ENCODE measurements at regions not wholly inside any gene's neighbourhood (a gene's known extent, or its start where the extent isn't known, plus 50 kb on each side); places are given as distances from the start of the nearest gene placed in this dataset.

- no peaks in the 10 kb centered on the region for H3K36me3 ChIP-seq (ENCODE audit: control insufficient read depth in 4 of 4, insufficient read depth in 4 of 4, low read length in 4 of 4)
- peaks cover 0 to 3% (median 0%) of the 10 kb centered on the region in 5 donors for H3K4me1 ChIP-seq (ENCODE audit: control insufficient read depth in 5 of 5, insufficient read depth in 5 of 5, low read length in 5 of 5)
- peaks cover 0 to 5% (median 2%) of the 10 kb centered on the region in 3 donors for H3K27me3 ChIP-seq (ENCODE audit: control insufficient read depth in 3 of 3, insufficient read depth in 3 of 3, low read length in 2 of 3)
- no peak for DNase-seq
- 86 to 94% methylated on average over 9 of the region's 9 CpGs for WGBS, 2 donors
- no peak overlapping the region for H3K27ac ChIP-seq (ENCODE audit: low read depth in 1 of 2, low read length in 1 of 2)
- no peak for TF ChIP-seq CTCF (IDR thresholded peaks at IDR 0.05; ENCODE audit: control extremely low read depth, extremely low read depth)
- H3K4me3 ChIP-seq: no peak overlapping the region
- no peak overlapping the region for H3K9ac ChIP-seq (ENCODE audit: insufficient read depth in 1 of 2, low read length in 2 of 2)
- ATAC-seq (ENCODE audit: insufficient read depth, low FRiP score): no peak
- peaks cover 0 to 6% (median 0%) of the 10 kb centered on the region in 4 donors for H3K9me3 ChIP-seq (ENCODE audit: control insufficient read depth in 4 of 4, insufficient read depth in 3 of 4, low read length in 3 of 4)
These were observed 411.8 kb upstream of the MGMT start for GRCh38 chr10:129055225-129055624.

- Histone ChIP-seq H3K27me3 (ENCODE audit: control insufficient read depth in 3 of 3, insufficient read depth in 3 of 3, low read length in 2 of 3) (peaks cover 0 to 5% (median 2%) of the 10 kb centered on the region in 3 donors), H3K9me3 (ENCODE audit: control insufficient read depth in 4 of 4, insufficient read depth in 3 of 4, low read length in 3 of 4) (peaks cover 0 to 6% (median 0%) of the 10 kb centered on the region in 4 donors), H3K4me1 (ENCODE audit: control insufficient read depth in 5 of 5, insufficient read depth in 5 of 5, low read length in 5 of 5) (peaks cover 0 to 3% (median 0%) of the 10 kb centered on the region in 5 donors), H3K27ac (ENCODE audit: low read depth in 1 of 2, low read length in 1 of 2) (no peak overlapping the region), H3K9ac (ENCODE audit: insufficient read depth in 1 of 2, low read length in 2 of 2) (no peak overlapping the region), H3K36me3 (ENCODE audit: control insufficient read depth in 4 of 4, insufficient read depth in 4 of 4, low read length in 4 of 4) (no peaks in the 10 kb centered on the region), H3K4me3 (no peak overlapping the region)
- WGBS, 2 donors: 82 to 86% methylated on average over 17 of the region's 17 CpGs
- DNase-seq (no peak), ATAC-seq (ENCODE audit: insufficient read depth, low FRiP score) (no peak)
- no peak for TF ChIP-seq CTCF (IDR thresholded peaks at IDR 0.05; ENCODE audit: control extremely low read depth, extremely low read depth)
These were observed 411.1 kb upstream of the MGMT start for GRCh38 chr10:129055986-129056385.

- Histone ChIP-seq H3K27ac (ENCODE audit: low read depth in 1 of 2, low read length in 1 of 2) (no peak overlapping the region), H3K9ac (ENCODE audit: insufficient read depth in 1 of 2, low read length in 2 of 2) (peak overlapping the region in 1 of 2 donors; percentile 47), H3K4me1 (ENCODE audit: control insufficient read depth in 5 of 5, insufficient read depth in 5 of 5, low read length in 5 of 5) (peaks cover 0 to 3% (median 0%) of the 10 kb centered on the region in 5 donors), H3K27me3 (ENCODE audit: control insufficient read depth in 3 of 3, insufficient read depth in 3 of 3, low read length in 2 of 3) (peaks cover 0 to 5% (median 2%) of the 10 kb centered on the region in 3 donors), H3K36me3 (ENCODE audit: control insufficient read depth in 4 of 4, insufficient read depth in 4 of 4, low read length in 4 of 4) (no peaks in the 10 kb centered on the region), H3K4me3 (no peak overlapping the region), H3K9me3 (ENCODE audit: control insufficient read depth in 4 of 4, insufficient read depth in 3 of 4, low read length in 3 of 4) (peaks cover 0 to 6% (median 0%) of the 10 kb centered on the region in 4 donors)
- no peak for ATAC-seq (ENCODE audit: insufficient read depth, low FRiP score)
- 79 to 84% methylated on average over 25 of the region's 25 CpGs for WGBS, 2 donors
- DNase-seq: no peak
- no peak for TF ChIP-seq CTCF (IDR thresholded peaks at IDR 0.05; ENCODE audit: control extremely low read depth, extremely low read depth)
These were observed 410.0 kb upstream of the MGMT start for GRCh38 chr10:129056734-129057689.

Data from lung (tissue), 11 donors.